Esophagus muscularis mucosa (tissue), 4 donors: ENCODE measurements at regions not wholly inside any gene's neighbourhood (a gene's known extent, or its start where the extent isn't known, plus 50 kb on each side); places are given as distances from the start of the nearest gene placed in this dataset.

ENCODE experiments used
- CTCF ChIP-seq, 3 experiments: fragments of 200-600 bp in 2 of 3; fragments of 450-650 bp in 1 of 3; sonication (generic) in 2 of 3; IDR thresholded peaks; one replicate each; pipeline ENCODE4 v1.5.1; 2017 to 2019; ENCODE audit warnings: antibody characterized with exemption in 3 of 3, mild to moderate bottlenecking in 2 of 3, moderate library complexity in 1 of 3
- EP300 ChIP-seq: sonication (generic); formaldehyde crosslinking; IDR thresholded peaks from one replicate; pipeline ENCODE4 v1.6.1; 2017; ENCODE audit warnings: antibody characterized with exemption
- POLR2A ChIP-seq: fragments of 450-650 bp; IDR thresholded peaks from one replicate; pipeline ENCODE4 v1.6.1; 2017; ENCODE audit warnings: antibody characterized with exemption, moderate library complexity, mild to moderate bottlenecking, low read depth
- POLR2AphosphoS5 ChIP-seq, 2 donors: sonication (generic); formaldehyde crosslinking; IDR thresholded peaks; one replicate each; pipeline ENCODE4 v1.6.1; 2017; ENCODE audit warnings: antibody characterized with exemption in 2 of 2

- TF ChIP-seq EP300: no peak
- no peak for TF ChIP-seq CTCF (IDR thresholded peaks at IDR 0.05)
- no peak for TF ChIP-seq POLR2AphosphoS5 (IDR thresholded peaks at IDR 0.05)
- no peak for TF ChIP-seq POLR2A
These were observed 121.0 kb upstream of the ARSJ start for GRCh38 chr4:114100288-114101031.
